GM10266 (cell line): ENCODE measurements at regions not wholly inside any gene's neighbourhood (a gene's known extent, or its start where the extent isn't known, plus 50 kb on each side); places are given as distances from the start of the nearest gene placed in this dataset.
"Not testable (repeated sequence)": the region's sequence is repeated elsewhere in the genome, so short reads cannot be mapped to it uniquely, and the experiment has no call there.

Source experiments
- DNase-seq: peaks from one replicate; pipeline ENCODE4 v3.0.0; 2012; ENCODE audit errors: extremely low spot score
- TF ChIP-seq, protein P1 (sequence below): IDR thresholded peaks from 2 replicates; pipeline ENCODE4 v1.5.1; 2012; ENCODE audit warnings: mild to moderate bottlenecking, low read depth; ENCODE audit not compliant: control insufficient read depth, insufficient read depth; ENCODE audit errors: missing control alignments

GRCh38 chr7:69115788-69116187 lies 482.5 kb upstream of the AUTS2 start:
- TF ChIP-seq, protein P1, sequence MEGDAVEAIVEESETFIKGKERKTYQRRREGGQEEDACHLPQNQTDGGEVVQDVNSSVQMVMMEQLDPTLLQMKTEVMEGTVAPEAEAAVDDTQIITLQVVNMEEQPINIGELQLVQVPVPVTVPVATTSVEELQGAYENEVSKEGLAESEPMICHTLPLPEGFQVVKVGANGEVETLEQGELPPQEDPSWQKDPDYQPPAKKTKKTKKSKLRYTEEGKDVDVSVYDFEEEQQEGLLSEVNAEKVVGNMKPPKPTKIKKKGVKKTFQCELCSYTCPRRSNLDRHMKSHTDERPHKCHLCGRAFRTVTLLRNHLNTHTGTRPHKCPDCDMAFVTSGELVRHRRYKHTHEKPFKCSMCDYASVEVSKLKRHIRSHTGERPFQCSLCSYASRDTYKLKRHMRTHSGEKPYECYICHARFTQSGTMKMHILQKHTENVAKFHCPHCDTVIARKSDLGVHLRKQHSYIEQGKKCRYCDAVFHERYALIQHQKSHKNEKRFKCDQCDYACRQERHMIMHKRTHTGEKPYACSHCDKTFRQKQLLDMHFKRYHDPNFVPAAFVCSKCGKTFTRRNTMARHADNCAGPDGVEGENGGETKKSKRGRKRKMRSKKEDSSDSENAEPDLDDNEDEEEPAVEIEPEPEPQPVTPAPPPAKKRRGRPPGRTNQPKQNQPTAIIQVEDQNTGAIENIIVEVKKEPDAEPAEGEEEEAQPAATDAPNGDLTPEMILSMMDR = no peak
- no peak for DNase-seq

DNA sequence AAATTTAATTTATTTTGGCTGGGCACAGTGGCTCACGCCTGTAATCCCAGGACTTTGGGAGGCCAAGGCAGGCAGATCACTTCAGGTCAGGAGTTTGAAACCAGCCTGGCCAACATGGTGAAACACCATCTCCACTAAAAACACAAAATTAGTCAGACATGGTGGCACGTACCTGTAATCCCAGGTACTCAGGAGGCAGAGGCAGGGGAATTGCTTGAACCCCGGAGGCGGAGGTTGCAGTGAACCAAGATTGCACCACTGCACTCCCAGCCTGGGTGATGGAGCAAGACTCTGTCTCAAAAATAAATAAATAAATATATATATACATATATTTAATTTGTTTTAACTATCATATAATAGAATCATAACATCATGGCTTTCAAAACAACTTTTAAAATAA lies 482.1 kb upstream of the AUTS2 start:
- DNase-seq = not testable (repeated sequence)

DNA sequence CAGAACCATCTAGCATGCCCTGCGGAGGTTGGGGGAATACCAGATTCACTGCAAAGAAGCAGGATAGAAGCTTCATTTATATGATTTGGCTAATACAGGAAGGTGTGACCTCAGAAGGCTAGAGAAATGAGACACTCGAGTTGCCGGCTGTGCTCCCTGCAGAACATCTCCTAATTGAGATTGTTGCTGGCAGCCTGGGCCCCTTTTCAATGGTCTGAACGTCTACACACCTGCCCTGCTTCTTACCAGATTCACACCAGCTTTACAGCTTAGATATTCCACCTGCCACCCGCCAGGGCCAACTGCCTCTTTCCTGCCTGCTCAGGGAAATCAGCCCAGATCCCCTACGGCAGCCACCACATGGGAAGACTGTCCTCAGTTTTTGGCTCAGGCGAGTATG lies 475.3 kb upstream of the AUTS2 start:
- DNase-seq = no peak
- TF ChIP-seq, protein P1 = no peak

DNA sequence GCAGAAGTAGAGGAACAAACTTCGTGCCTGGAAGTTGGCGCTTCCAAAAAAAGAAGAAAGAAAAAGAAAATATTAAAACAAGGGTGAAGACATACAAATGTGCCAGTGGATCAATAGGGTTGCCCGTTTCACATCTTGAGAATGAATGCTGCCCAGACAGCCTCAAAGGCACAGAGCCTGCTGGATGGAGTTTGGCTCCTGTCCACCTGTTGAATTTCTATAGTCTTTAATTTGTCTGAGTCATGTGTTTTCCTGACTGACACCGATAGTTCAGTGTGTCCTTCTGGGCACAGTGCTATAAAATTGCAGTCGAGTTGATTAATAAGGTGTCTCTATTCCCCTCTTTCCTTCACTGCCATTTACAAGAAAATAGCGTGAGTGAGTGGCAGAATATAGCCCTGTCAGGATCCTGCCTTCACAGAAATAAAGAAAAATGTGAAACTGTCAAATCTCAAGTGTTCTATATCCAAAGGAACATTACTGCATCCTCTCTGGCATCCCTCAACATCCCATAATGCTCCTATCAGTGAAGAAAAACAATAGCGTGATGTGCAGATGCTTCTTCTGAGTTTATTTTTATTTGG lies 471.3 kb upstream of the AUTS2 start:
- DNase-seq = no peak
- TF ChIP-seq, protein P1 = no peak

DNA sequence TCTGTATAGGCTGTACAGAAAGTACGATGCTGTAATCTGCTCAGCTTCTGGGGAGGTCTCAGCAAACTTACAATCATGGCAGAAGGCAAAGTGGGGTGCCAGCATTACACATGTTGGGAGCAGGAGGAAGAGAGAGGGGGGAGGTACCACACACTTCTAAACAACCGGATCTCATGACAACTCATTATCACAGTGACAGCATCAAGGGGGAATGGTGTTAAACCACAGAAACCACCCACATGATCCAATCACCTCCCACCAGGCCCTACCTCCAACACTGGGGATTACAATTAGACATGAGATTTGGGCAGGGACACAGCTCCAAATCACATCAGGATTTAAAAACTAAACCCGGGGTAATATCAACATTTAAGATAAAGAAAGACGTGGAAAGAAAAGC lies 468.8 kb upstream of the AUTS2 start:
- TF ChIP-seq, protein P1 = no peak
- DNase-seq = no peak

DNA sequence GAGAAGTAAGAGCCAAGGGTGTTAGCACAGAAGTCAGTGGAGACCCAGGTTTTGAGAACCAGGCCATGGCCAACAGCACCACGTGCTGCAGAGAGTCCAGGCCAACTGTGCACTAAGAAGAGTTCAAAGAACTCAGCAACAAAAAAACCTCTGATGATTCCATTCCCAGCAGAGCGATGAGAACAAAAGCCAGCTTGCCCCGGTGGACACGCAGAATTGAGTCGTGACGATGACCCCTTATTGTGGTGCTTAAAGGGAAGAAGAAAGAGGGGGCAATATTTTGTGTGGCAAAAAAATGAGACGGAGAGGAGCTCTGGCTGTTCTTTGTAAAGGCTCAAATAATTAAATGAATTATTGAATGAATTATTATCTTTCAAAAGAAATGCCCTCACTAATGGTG lies 468.3 kb upstream of the AUTS2 start:
- no peak for DNase-seq
- TF ChIP-seq, protein P1 = no peak

- DNase-seq = no peak
- TF ChIP-seq, protein P1 = no peak
These were observed 467.9 kb upstream of the AUTS2 start for GRCh38 chr7:69130396-69130795.

- DNase-seq = no peak
- TF ChIP-seq, protein P1 = no peak
These were observed 464.0 kb upstream of the AUTS2 start for GRCh38 chr7:69134316-69134715.
